H1 (cell line): ENCODE measurements at regions not wholly inside any gene's neighbourhood (a gene's known extent, or its start where the extent isn't known, plus 50 kb on each side); places are given as distances from the start of the nearest gene placed in this dataset.
A peak's percentile ranks its signal among the peaks of the same experiment; 100 is the strongest.

Experiments
- CTCF ChIA-PET: fragments of 300-600 bp; sonication (Branson Sonifier 250); formaldehyde crosslinking; loops from one replicate; lab custom pipeline; 2021; ENCODE audit not compliant: partially characterized antibody; lab: Charles Lee
- POLR2A ChIA-PET: fragments of 300-600 bp; sonication (Branson Sonifier 250); formaldehyde crosslinking; loops from one replicate; lab custom pipeline; 2021; ENCODE audit warnings: inconsistent platforms; ENCODE audit not compliant: partially characterized antibody; lab: Charles Lee
- DNase-seq, 2 experiments: peaks; one replicate each; pipeline versions ENCODE4 v3.0.0 to v3.0.0-alpha.2; 2010 to 2022; ENCODE audit warnings: low spot score in 2 of 2, low read depth in 1 of 2, mixed read lengths in 1 of 2
- FAIRE-seq: peaks from 2 replicates; lab custom pipeline; 2011; peaks lifted over from hg19 to GRCh38; lab: Jason Lieb, UNC
- H2AFZ ChIP-seq: 2 replicates; pipeline ENCODE4 v1.8.1; 2012; ENCODE audit warnings: low read length, inconsistent platforms
- H2AK5ac ChIP-seq: 2 replicates; pipeline ENCODE4 v1.6.1; 2013; ENCODE audit warnings: low read depth, low read length
- H2BK120ac ChIP-seq: replicated peaks from 2 replicates; pipeline ENCODE3; 2013; ENCODE audit warnings: low read depth, low read length, inconsistent platforms
- H2BK12ac ChIP-seq: 2 replicates; pipeline ENCODE4 v1.6.1; 2013; ENCODE audit warnings: low read depth, low read length
- H2BK15ac ChIP-seq: 2 replicates; pipeline ENCODE4 v1.6.1; 2013; ENCODE audit warnings: low read length
- H2BK20ac ChIP-seq: 2 replicates; pipeline ENCODE4 v1.6.1; 2013; ENCODE audit warnings: low read length
- H2BK5ac ChIP-seq: 2 replicates; pipeline ENCODE4 v1.6.1; 2013; ENCODE audit warnings: low read depth, low read length
- H3K14ac ChIP-seq: 2 replicates; pipeline ENCODE4 v1.6.1; 2013; ENCODE audit warnings: inconsistent platforms; ENCODE audit not compliant: insufficient read length
- H3K18ac ChIP-seq: 2 replicates; pipeline ENCODE4 v1.6.1; 2013; ENCODE audit warnings: low read length; ENCODE audit errors: extremely low read depth
- H3K23ac ChIP-seq: 2 replicates; pipeline ENCODE4 v1.6.1; 2013; ENCODE audit warnings: inconsistent platforms; ENCODE audit not compliant: insufficient read length
- H3K23me2 ChIP-seq: 2 replicates; pipeline ENCODE4 v1.6.1; 2013; ENCODE audit warnings: low read depth, low read length
- H3K27ac ChIP-seq: 2 replicates; pipeline ENCODE4 v1.6.1; 2011; ENCODE audit warnings: low read depth, low read length, inconsistent platforms
- H3K27me3 ChIP-seq, 4 experiments: replicated peaks in 1 of 4; 1 replicate in 1 of 4; 2 replicates in 3 of 4; pipeline versions ENCODE4 v1.6.1 to v1.8.1; 2011 to 2013; ENCODE audit warnings: low read length in 3 of 4, mild to moderate bottlenecking in 3 of 4, inconsistent platforms in 2 of 4, mixed read lengths in 2 of 4, moderate library complexity in 1 of 4; ENCODE audit not compliant: control insufficient read depth in 3 of 4, insufficient read depth in 3 of 4; ENCODE audit errors: extremely low read depth in 1 of 4
- H3K36me3 ChIP-seq, 4 experiments: 2 replicates each; pipeline versions ENCODE4 v1.6.1 to v1.8.1; 2011 to 2013; ENCODE audit warnings: mild to moderate bottlenecking in 4 of 4, low read length in 3 of 4, moderate library complexity in 2 of 4, control low read depth in 1 of 4, inconsistent platforms in 1 of 4; ENCODE audit not compliant: insufficient read depth in 4 of 4, control insufficient read depth in 2 of 4
- H3K4ac ChIP-seq: replicated peaks from 2 replicates; pipeline ENCODE3; 2013; ENCODE audit warnings: low read length, low read depth, mixed read lengths, inconsistent platforms; ENCODE audit not compliant: insufficient read length
- H3K4me1 ChIP-seq, 4 experiments: replicated peaks in 1 of 4; 1 replicate in 1 of 4; 2 replicates in 3 of 4; pipeline versions ENCODE4 v1.6.1 to v1.8.1; 2011 to 2013; ENCODE audit warnings: low read length in 3 of 4, inconsistent platforms in 2 of 4, mixed read lengths in 1 of 4; ENCODE audit not compliant: insufficient read depth in 4 of 4, control insufficient read depth in 3 of 4
- H3K4me2 ChIP-seq, 2 experiments: 2 replicates each; pipeline versions ENCODE4 v1.6.1 to v1.8.1; 2011 to 2013; ENCODE audit warnings: low read depth in 2 of 2, low read length in 2 of 2, control low read depth in 1 of 2, inconsistent platforms in 1 of 2, mild to moderate bottlenecking in 1 of 2; ENCODE audit not compliant: insufficient read depth in 1 of 2
- H3K4me3 ChIP-seq, 4 experiments: fragments of 200-600, 300-600 bp in 1 of 4; sonication (generic), shearing (Covaris generic), sonication (Bioruptor Twin) in 1 of 4; 2 replicates each; pipeline versions ENCODE4 v1.5.1 to v1.8.1; 2011 to 2016; ENCODE audit warnings: low read length in 4 of 4, low read depth in 3 of 4, control low read depth in 2 of 4, inconsistent platforms in 2 of 4, mild to moderate bottlenecking in 2 of 4, mixed read lengths in 1 of 4, moderate library complexity in 1 of 4; ENCODE audit not compliant: insufficient read depth in 2 of 4; ENCODE audit errors: extremely low read depth in 1 of 4
- H3K56ac ChIP-seq: replicated peaks from 2 replicates; pipeline ENCODE3; 2013; ENCODE audit warnings: low read depth, mild to moderate bottlenecking, mixed read lengths, low read length, inconsistent platforms; ENCODE audit not compliant: insufficient read length
- H3K79me1 ChIP-seq: 2 replicates; pipeline ENCODE4 v1.6.1; 2013; ENCODE audit warnings: low read depth, low read length, control low read depth
- H3K79me2 ChIP-seq, 2 experiments: 2 replicates each; pipeline versions ENCODE4 v1.6.1 to v1.8.1; 2012 to 2013; ENCODE audit warnings: low read length in 2 of 2, mild to moderate bottlenecking in 2 of 2, inconsistent platforms in 1 of 2; ENCODE audit not compliant: insufficient read depth in 2 of 2, control insufficient read depth in 1 of 2
- H3K9ac ChIP-seq, 4 experiments: replicated peaks in 1 of 4; 1 replicate in 1 of 4; 2 replicates in 3 of 4; pipeline versions ENCODE4 v1.6.1 to v1.8.1; 2011 to 2013; ENCODE audit warnings: low read depth in 3 of 4, low read length in 3 of 4, control low read depth in 2 of 4, mild to moderate bottlenecking in 2 of 4, moderate library complexity in 2 of 4, inconsistent platforms in 1 of 4; ENCODE audit errors: extremely low read depth in 1 of 4
- H3K9me3 ChIP-seq, 2 experiments: 2 replicates each; pipeline versions ENCODE4 v1.6.1 to v1.8.1; 2012 to 2013; ENCODE audit warnings: mild to moderate bottlenecking in 2 of 2, moderate library complexity in 2 of 2, control low read depth in 1 of 2, inconsistent platforms in 1 of 2, low read depth in 1 of 2, low read length in 1 of 2, mixed read lengths in 1 of 2; ENCODE audit not compliant: insufficient read depth in 2 of 2
- H4K20me1 ChIP-seq, 2 experiments: replicated peaks in 1 of 2; 2 replicates each; pipeline versions ENCODE3 to v1.8.1; 2011 to 2013; ENCODE audit warnings: inconsistent platforms in 2 of 2, low read length in 2 of 2, mild to moderate bottlenecking in 1 of 2; ENCODE audit not compliant: insufficient read depth in 2 of 2, control insufficient read depth in 1 of 2
- H4K5ac ChIP-seq: 2 replicates; pipeline ENCODE4 v1.6.1; 2013; ENCODE audit warnings: low read length, low read depth, mixed read lengths, inconsistent platforms; ENCODE audit not compliant: insufficient read length
- H4K8ac ChIP-seq: 2 replicates; pipeline ENCODE4 v1.8.0; 2013; ENCODE audit warnings: mild to moderate bottlenecking, moderate library complexity, low read length, inconsistent platforms; ENCODE audit not compliant: insufficient read depth; ENCODE audit errors: extremely low read depth
- H4K91ac ChIP-seq: replicated peaks from 2 replicates; pipeline ENCODE3; 2013; ENCODE audit warnings: low read length, mixed read lengths, inconsistent platforms; ENCODE audit not compliant: insufficient read length
- BCL11A ChIP-seq, 2 experiments: IDR thresholded peaks; one replicate each; pipeline ENCODE4 v1.6.1; 2011; ENCODE audit warnings: low read depth in 2 of 2, low read length in 2 of 2, mild to moderate bottlenecking in 2 of 2
- CBX5 ChIP-seq: fragments of 300-800, 300-1000 bp; sonication (generic); IDR thresholded peaks from 2 replicates; pipeline ENCODE4 v1.7.1; 2016; ENCODE audit warnings: antibody characterized with exemption, low read length, low read depth
- CBX8 ChIP-seq: fragments of 300-800, 300-1000 bp; sonication (generic); IDR thresholded peaks from 2 replicates; pipeline ENCODE4 v1.7.1; 2016; ENCODE audit warnings: low read depth, low read length, borderline replicate concordance
- CHD2 ChIP-seq: IDR thresholded peaks from 2 replicates; pipeline ENCODE4 v1.6.1; 2012; ENCODE audit warnings: low read length, improper control_type of control experiment
- CREB1 ChIP-seq: IDR thresholded peaks from 2 replicates; pipeline ENCODE4 v1.6.1; 2012; ENCODE audit warnings: inconsistent platforms
- GABPA ChIP-seq: IDR thresholded peaks from 2 replicates; pipeline ENCODE4 v1.6.1; 2011; ENCODE audit warnings: mild to moderate bottlenecking, low read length, moderate library complexity, borderline replicate concordance; ENCODE audit not compliant: insufficient read depth
- JUN ChIP-seq: IDR thresholded peaks from 2 replicates; pipeline ENCODE4 v1.6.1; 2011; ENCODE audit warnings: low read depth, mild to moderate bottlenecking, improper control_type of control experiment, low read length
- KDM4A ChIP-seq: IDR thresholded peaks from one replicate; pipeline ENCODE4 v1.7.1; 2012; ENCODE audit warnings: low read depth, mild to moderate bottlenecking, moderate library complexity, low read length, inconsistent platforms; ENCODE audit not compliant: severe bottlenecking
- RFX5 ChIP-seq: IDR thresholded peaks from 2 replicates; pipeline ENCODE4 v1.6.1; 2011; ENCODE audit warnings: low read depth, low read length, improper control_type of control experiment, borderline replicate concordance
- SAP30 ChIP-seq: fragments of 300-600 bp; sonication (generic); IDR thresholded peaks from 2 replicates; pipeline ENCODE4 v1.7.1; 2012; ENCODE audit warnings: low read length, moderate library complexity, mild to moderate bottlenecking, inconsistent platforms; ENCODE audit not compliant: insufficient read depth, insufficient replicate concordance
- SIN3A ChIP-seq, 2 experiments: IDR thresholded peaks in 1 of 2; conservative IDR thresholded peaks in 1 of 2; 2 replicates each; pipeline ENCODE4 v1.6.1; 2011 to 2012; ENCODE audit warnings: low read length in 2 of 2, improper control_type of control experiment in 1 of 2, low read depth in 1 of 2, mild to moderate bottlenecking in 1 of 2
- TAF7 ChIP-seq: optimal IDR thresholded peaks from 2 replicates; pipeline ENCODE3; 2011; ENCODE audit warnings: low read depth, mild to moderate bottlenecking, inconsistent platforms, low read length, moderate library complexity, borderline replicate concordance
- TCF12 ChIP-seq: IDR thresholded peaks from 2 replicates; pipeline ENCODE4 v1.6.1; 2011; ENCODE audit warnings: low read depth, mild to moderate bottlenecking, low read length
- TEAD4 ChIP-seq: IDR thresholded peaks from 2 replicates; pipeline ENCODE4 v1.6.1; 2012; ENCODE audit warnings: low read depth, low read length, inconsistent platforms, mixed read lengths
- WGBS, 2 experiments: shearing (Covaris generic) in 1 of 2; methylation state at CpG; one replicate each; pipeline versions ENCODE4 v1.1.6 to v1.1.7; 2013 to 2015; ENCODE audit warnings: low lambda C conversion rate in 2 of 2, mixed read lengths in 2 of 2, inconsistent platforms in 1 of 2, low coverage in 1 of 2, missing lambda C conversion rate in 1 of 2; ENCODE audit not compliant: insufficient replicate concordance in 2 of 2, insufficient coverage in 1 of 2, insufficient read length in 1 of 2; ENCODE audit errors: extremely low coverage in 1 of 2, missing lambda C conversion rate in 1 of 2; 5-methylcytosine and 5-hydroxymethylcytosine counted together
- TF ChIP-seq, protein P1 (sequence below): IDR thresholded peaks from 2 replicates; pipeline ENCODE4 v1.6.1; 2012; ENCODE audit warnings: inconsistent platforms

DNA sequence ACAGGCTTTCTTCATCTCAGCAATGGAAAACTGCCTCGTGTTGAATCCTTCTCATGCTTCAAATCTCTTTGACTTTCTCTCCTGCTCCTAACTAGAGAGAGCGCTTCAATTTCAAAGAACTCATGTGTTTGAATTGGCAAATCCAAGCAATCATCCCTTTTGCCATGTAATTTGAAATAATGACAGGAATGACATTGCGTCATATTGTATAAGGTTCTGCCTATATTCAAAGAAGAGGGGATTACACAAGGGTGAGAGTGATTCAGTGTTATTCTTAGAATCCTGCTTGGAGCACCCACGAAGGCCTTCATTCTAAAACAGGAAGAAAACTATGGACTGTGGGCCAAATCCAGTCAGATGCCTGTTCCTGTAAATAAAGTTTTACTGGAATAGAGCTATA, 720.6 kb downstream of the JRKL start:
- Histone ChIP-seq H3K27me3 (no peaks in the 10 kb centered on the region), H2BK120ac (no peak overlapping the region), H3K23me2 (no peaks in the 10 kb centered on the region), H3K14ac (no peak overlapping the region), H3K27ac (no peak overlapping the region), H4K5ac (no peak overlapping the region), H3K4me2 (no peak overlapping the region), H3K4ac (no peak overlapping the region), H2BK12ac (no peak overlapping the region), H3K79me2 (no peaks in the 10 kb centered on the region), H3K56ac (no peak overlapping the region), H3K36me3 (no peaks in the 10 kb centered on the region), H2BK5ac (no peak overlapping the region), H4K8ac (no peak overlapping the region), H3K79me1 (no peaks in the 10 kb centered on the region), H4K20me1 (no peaks in the 10 kb centered on the region), H3K18ac (no peak overlapping the region), H2BK15ac (no peak overlapping the region), H4K91ac (no peak overlapping the region), H3K23ac (no peak overlapping the region), H3K4me3 (no peak overlapping the region), H2BK20ac (no peak overlapping the region), H2AFZ (peak overlapping the region; percentile 19; the same call in 1 of the 2 replicates), H3K9ac (no peak overlapping the region), H3K9me3 (no peaks in the 10 kb centered on the region), H3K4me1 (no peaks in the 10 kb centered on the region), H2AK5ac (no peak overlapping the region)
- DNase-seq (no peak), FAIRE-seq (no peak)
- ChIA-PET CTCF (interaction anchor here (1.0 kb wide), 1 partner anchor 646 kb away, joined by 3 read pairs; no protein-coding TSS in a partner anchor), POLR2A (no interaction called here)
- 84% methylated on average over 4 of the region's 4 CpGs; no CpG with 5 or more reads in 1 of the 2 experiments for WGBS, 2 experiments
- TF ChIP-seq BCL11A (IDR thresholded peaks at IDR 0.05; ENCODE audit: low read depth in 2 of 2, low read length in 2 of 2) (no peak), KDM4A (no peak), CREB1 (no peak), TAF7 (no peak), GABPA (no peak), SAP30 (no peak), RFX5 (no peak), TEAD4 (no peak), CBX5 (no peak), CBX8 (no peak), CHD2 (no peak), SIN3A (conservative IDR thresholded peaks at IDR 0.05 in 1 of 2, IDR thresholded peaks at IDR 0.05 in 1 of 2; ENCODE audit: low read depth in 1 of 2, low read length in 2 of 2) (no peak), TCF12 (no peak), JUN (no peak)
- TF ChIP-seq, protein P1, sequence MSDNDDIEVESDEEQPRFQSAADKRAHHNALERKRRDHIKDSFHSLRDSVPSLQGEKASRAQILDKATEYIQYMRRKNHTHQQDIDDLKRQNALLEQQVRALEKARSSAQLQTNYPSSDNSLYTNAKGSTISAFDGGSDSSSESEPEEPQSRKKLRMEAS: no peak
